Chondrocyte (in vitro differentiated cells): ENCODE measurements at regions not wholly inside any gene's neighbourhood (a gene's known extent, or its start where the extent isn't known, plus 50 kb on each side); places are given as distances from the start of the nearest gene placed in this dataset.
"Not testable (repeated sequence)": the region's sequence is repeated elsewhere in the genome, so short reads cannot be mapped to it uniquely, and the experiment has no call there.

Experiments
- DNase-seq: peaks from one replicate; pipeline ENCODE4 v3.0.0; 2021; ENCODE audit warnings: mixed read lengths, low spot score
- H3K27ac Mint-ChIP-seq: one replicate; pipeline ENCODE4 v1.8.0; 2021; ENCODE audit warnings: mild to moderate bottlenecking, moderate library complexity, mixed read lengths; ENCODE audit not compliant: unreplicated experiment
- H3K27me3 Mint-ChIP-seq: 2 replicates; pipeline ENCODE4 v1.8.0; 2021; ENCODE audit warnings: low read depth, mixed read lengths
- H3K36me3 Mint-ChIP-seq: 2 replicates; pipeline ENCODE4 v1.8.0; 2021; ENCODE audit warnings: low read depth, mixed read lengths
- H3K4me1 Mint-ChIP-seq: 2 replicates; pipeline ENCODE4 v1.8.0; 2021; ENCODE audit warnings: low read depth, mild to moderate bottlenecking, mixed read lengths
- H3K4me3 Mint-ChIP-seq: one replicate; pipeline ENCODE4 v1.8.0; 2021; ENCODE audit warnings: mild to moderate bottlenecking, moderate library complexity, mixed read lengths; ENCODE audit not compliant: unreplicated experiment
- H3K9me3 Mint-ChIP-seq: 2 replicates; pipeline ENCODE4 v1.8.0; 2021; ENCODE audit warnings: low read depth, mixed read lengths
- TF ChIP-seq, protein P1 (sequence below): fragments of 200-600 bp; sonication (generic); IDR thresholded peaks from 2 replicates; pipeline ENCODE4 v1.5.0; 2021; ENCODE audit warnings: antibody characterized with exemption, mild to moderate bottlenecking, moderate library complexity

DNA sequence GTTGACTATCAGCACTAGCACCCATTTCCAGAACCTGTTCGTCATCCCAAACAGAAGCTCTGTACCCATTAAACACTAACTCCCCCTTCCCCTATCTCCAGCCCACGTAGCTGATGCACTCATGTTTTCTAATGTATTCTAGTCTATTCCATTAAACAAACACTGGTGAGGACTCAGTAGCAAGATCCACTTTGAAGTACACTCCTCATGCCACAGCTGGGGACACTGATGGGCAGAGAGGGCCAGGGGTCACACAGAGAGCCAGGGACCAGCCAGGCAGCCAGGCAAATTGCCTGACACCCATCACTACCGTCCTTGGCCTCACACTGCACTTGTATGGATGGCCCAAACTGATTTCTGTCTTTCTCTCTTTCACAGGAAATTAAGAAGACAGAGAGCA is 269.9 kb upstream of the DIO3 start:
- Mint-ChIP-seq H3K27ac (no peak overlapping the region), H3K36me3 (no peaks in the 10 kb centered on the region), H3K27me3 (peaks cover 44% of the 10 kb centered on the region), H3K4me3 (no peak overlapping the region), H3K9me3 (peaks cover 5% of the 10 kb centered on the region), H3K4me1 (no peaks in the 10 kb centered on the region)
- TF ChIP-seq, protein P1, sequence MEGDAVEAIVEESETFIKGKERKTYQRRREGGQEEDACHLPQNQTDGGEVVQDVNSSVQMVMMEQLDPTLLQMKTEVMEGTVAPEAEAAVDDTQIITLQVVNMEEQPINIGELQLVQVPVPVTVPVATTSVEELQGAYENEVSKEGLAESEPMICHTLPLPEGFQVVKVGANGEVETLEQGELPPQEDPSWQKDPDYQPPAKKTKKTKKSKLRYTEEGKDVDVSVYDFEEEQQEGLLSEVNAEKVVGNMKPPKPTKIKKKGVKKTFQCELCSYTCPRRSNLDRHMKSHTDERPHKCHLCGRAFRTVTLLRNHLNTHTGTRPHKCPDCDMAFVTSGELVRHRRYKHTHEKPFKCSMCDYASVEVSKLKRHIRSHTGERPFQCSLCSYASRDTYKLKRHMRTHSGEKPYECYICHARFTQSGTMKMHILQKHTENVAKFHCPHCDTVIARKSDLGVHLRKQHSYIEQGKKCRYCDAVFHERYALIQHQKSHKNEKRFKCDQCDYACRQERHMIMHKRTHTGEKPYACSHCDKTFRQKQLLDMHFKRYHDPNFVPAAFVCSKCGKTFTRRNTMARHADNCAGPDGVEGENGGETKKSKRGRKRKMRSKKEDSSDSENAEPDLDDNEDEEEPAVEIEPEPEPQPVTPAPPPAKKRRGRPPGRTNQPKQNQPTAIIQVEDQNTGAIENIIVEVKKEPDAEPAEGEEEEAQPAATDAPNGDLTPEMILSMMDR, result no peak
- no peak for DNase-seq

DNA sequence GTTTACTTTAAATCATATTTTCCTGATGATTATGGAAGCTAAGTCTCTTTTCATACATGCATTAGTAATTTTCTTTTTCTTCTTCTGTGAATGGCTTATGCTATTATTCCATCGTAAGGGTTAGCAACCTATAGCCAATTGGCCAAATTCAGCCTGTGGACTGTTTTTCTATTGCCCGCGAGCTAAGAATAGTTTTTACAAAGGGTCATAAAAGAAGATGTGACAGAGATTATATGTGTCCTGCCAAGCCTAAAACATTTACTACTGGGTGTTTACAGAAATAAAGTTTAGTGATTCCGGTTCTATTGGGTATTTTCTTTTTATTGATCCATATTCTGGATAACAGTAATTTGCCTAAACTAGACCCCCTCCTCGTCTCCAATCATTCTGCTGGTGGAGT is 268.8 kb upstream of the DIO3 start:
- Mint-ChIP-seq H3K27ac (no peak overlapping the region), H3K9me3 (peaks cover 14% of the 10 kb centered on the region), H3K4me3 (no peak overlapping the region), H3K4me1 (no peaks in the 10 kb centered on the region), H3K27me3 (peaks cover 38% of the 10 kb centered on the region), H3K36me3 (no peaks in the 10 kb centered on the region)
- no peak for DNase-seq
- TF ChIP-seq, protein P1, result no peak

DNA sequence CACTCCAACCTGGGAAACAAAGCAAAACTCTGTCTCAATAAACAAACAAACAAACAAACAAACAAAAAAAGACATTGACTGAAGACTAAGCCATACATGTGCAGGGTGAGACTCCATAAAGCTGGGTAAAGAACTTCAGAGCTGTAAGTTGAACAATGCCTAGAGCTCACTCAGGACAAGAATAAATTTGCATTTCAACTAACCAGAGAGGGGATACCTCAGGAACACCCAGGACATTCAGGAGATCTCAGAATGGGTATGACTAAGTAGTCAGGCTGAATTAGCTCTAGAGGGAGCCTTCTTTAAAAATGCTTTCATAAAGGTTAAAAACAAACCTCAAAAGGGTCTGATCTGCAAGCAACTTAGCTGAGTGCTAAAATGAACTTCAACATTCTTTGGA is 267.7 kb upstream of the DIO3 start:
- no peak for DNase-seq
- no peaks in the 10 kb centered on the region for H3K36me3 Mint-ChIP-seq
- H3K27ac Mint-ChIP-seq, result no peak overlapping the region
- peaks cover 18% of the 10 kb centered on the region for H3K9me3 Mint-ChIP-seq
- H3K4me1 Mint-ChIP-seq, result no peaks in the 10 kb centered on the region
- H3K27me3 Mint-ChIP-seq, result peaks cover 28% of the 10 kb centered on the region
- H3K4me3 Mint-ChIP-seq, result no peak overlapping the region
- TF ChIP-seq, protein P1, result no peak

DNA sequence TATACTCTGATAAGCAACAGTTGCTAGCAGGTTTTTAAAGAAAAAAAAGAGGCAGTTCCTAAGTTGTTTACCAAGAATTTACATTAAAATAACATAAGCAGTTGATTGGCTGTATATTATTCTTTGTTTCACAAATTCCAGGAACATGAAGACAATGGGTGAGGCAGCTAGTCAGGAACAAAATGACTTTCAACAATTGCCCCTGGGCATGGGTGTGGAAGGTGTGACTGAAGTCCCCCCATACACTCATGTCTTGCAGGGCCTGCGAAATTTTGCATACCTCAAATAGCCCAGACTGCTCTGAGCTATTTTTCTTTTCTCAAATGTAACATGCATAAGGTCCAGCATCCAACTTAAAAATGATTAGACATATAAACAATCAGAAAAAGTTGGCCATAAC is 267.2 kb upstream of the DIO3 start:
- no peak for DNase-seq
- H3K4me1 Mint-ChIP-seq, result no peaks in the 10 kb centered on the region
- H3K27ac Mint-ChIP-seq, result no peak overlapping the region
- peaks cover 18% of the 10 kb centered on the region for H3K9me3 Mint-ChIP-seq
- H3K4me3 Mint-ChIP-seq, result no peak overlapping the region
- H3K36me3 Mint-ChIP-seq, result no peaks in the 10 kb centered on the region
- TF ChIP-seq, protein P1, result no peak
- H3K27me3 Mint-ChIP-seq, result peaks cover 26% of the 10 kb centered on the region

DNA sequence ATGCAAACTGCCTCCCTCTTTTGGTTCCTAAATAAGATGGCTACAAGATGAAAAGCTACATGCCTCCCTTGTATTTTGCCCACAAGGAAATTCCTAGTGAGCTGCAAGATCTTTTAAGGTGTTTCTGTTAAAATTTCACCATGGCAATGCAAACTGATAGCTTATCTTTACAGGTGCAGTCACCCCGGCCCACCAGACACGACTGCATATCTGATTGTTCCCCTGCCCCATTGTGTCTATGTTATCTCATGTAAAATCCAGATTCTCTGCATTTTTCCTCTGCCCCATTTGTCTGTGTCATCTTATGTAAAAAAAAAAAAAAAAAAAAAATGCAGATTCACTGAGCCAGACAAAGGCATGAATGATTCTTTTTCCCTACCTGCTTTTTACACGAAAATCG is 261.5 kb upstream of the DIO3 start:
- H3K9me3 Mint-ChIP-seq, result peaks cover 18% of the 10 kb centered on the region
- not testable (repeated sequence) for H3K4me3 Mint-ChIP-seq, H3K36me3 Mint-ChIP-seq, DNase-seq, H3K27ac Mint-ChIP-seq, H3K4me1 Mint-ChIP-seq
- H3K27me3 Mint-ChIP-seq, result peaks cover 40% of the 10 kb centered on the region

DNA sequence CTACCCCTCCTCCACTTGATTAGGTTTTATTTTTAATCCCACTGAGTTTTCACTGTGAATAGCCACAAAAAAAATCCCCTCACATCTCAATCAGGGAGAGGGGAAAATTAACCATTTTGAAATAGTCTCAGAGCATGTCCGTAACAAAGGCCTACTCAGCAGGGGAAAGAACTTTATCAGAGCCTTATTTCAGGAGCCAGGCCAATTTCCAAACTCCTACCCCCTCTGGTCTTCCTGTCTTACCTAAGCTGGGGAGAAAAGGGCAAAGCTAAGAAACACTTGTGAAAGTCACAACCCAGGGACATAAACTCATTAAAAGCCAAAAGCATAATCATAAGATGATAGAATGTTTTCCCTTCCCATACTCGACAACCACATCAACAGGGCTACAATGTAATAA is 260.3 kb upstream of the DIO3 start:
- no peak for DNase-seq
- Mint-ChIP-seq H3K4me3 (no peak overlapping the region), H3K36me3 (no peaks in the 10 kb centered on the region), H3K27ac (no peak overlapping the region), H3K27me3 (peaks cover 41% of the 10 kb centered on the region), H3K4me1 (no peaks in the 10 kb centered on the region), H3K9me3 (peaks cover 16% of the 10 kb centered on the region)
- TF ChIP-seq, protein P1, result no peak

DNA sequence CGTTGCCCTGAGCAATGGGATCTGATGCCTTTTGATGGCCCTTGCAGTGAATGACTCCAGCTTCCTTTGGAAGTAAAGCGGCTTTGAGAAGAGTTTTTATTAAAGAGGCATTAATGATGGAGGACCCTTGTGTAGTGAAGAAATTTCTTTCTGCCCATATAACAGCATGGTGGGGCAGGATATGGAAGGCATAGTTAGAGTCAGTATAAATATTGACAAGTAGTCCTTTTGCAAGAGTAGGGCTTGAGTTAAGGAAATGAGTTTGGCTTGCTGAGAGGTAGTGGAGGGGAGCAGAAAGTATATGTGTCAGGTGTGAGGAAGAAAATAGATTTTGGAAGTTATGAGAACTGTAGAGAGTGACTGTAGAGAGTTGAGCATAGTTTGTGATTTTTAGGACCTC is 254.1 kb upstream of the DIO3 start:
- not testable (repeated sequence) for H3K36me3 Mint-ChIP-seq, H3K4me3 Mint-ChIP-seq, H3K27ac Mint-ChIP-seq, H3K9me3 Mint-ChIP-seq, DNase-seq, H3K4me1 Mint-ChIP-seq
- peaks cover 42% of the 10 kb centered on the region for H3K27me3 Mint-ChIP-seq

DNA sequence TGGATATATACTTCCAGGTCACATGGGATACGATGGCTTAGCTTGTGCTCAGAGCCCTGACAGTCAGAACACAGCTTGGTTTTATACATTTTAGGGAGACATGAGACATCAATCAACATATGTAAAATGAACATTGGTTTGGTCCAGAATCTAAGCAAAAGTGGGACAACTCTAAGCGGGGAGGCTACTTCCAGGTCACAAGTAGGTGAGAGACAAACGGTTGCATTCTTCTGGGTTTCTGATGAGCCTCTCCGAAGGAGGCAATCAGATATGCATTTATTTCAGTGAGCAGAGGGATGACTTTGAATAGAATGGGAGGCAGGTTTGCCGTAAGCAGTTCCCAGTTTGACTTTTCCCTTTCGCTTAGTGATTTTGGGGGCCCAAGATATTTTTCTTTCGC is 250.1 kb upstream of the DIO3 start:
- Mint-ChIP-seq H3K9me3 (peaks cover 17% of the 10 kb centered on the region), H3K27me3 (peaks cover 38% of the 10 kb centered on the region)
- not testable (repeated sequence) for DNase-seq, H3K27ac Mint-ChIP-seq, H3K36me3 Mint-ChIP-seq, H3K4me1 Mint-ChIP-seq, H3K4me3 Mint-ChIP-seq
